ENCODE measurements at regions not wholly inside any gene's neighbourhood (a gene's known extent, or its start where the extent isn't known, plus 50 kb on each side); places are given as distances from the start of the nearest gene placed in this dataset.

DNA sequence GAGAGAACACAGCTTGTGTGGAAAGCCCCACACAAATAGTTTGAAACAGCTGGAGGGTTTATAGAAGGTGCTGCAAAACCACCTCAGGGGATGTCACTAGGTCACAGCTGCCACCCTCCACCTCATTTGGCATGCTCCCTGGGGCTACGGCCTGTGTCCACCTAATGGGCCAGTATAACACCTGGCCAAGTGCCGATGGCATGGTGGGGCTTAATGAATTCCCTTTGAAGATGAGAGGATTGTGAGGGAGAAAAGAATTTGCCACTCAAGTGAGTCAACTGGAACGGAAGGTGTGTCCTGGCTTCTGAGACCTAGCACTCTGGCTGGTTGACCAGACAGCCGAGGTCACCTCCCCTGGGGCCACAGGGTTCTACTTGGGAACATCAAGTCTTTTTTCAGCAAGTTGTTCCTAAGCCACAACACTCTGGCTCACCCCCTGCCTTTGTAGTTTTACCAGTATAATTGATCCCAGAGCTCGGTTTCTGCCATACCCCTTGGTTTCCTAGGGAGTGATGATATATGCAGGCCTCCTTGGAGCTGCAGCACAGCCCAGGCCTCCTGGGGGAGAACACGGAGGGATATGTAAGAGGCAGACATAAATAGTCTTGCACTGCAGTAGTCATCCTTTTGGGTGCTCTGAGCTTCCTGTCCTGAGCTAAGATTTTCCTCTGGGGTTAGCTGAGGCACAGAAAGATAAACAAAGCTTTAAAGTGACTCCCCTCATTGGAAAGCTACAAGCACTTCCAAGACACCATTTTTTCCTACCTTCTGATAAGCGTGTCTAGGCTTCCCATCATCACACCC is 178.2 kb upstream of the LPP start:
- Histone ChIP-seq H3K36me3 (ENCODE audit: insufficient read depth, low read length) (no peaks in the 10 kb centered on the region), H3K9ac (ENCODE audit: low read depth, low read length) (no peak overlapping the region), H3K4me1 (ENCODE audit: insufficient read depth, low read length) (no peaks in the 10 kb centered on the region), H3K9me3 (ENCODE audit: control insufficient read depth, insufficient read depth, low read length) (no peaks in the 10 kb centered on the region; the same call in 1 of the 2 replicates)

DNA sequence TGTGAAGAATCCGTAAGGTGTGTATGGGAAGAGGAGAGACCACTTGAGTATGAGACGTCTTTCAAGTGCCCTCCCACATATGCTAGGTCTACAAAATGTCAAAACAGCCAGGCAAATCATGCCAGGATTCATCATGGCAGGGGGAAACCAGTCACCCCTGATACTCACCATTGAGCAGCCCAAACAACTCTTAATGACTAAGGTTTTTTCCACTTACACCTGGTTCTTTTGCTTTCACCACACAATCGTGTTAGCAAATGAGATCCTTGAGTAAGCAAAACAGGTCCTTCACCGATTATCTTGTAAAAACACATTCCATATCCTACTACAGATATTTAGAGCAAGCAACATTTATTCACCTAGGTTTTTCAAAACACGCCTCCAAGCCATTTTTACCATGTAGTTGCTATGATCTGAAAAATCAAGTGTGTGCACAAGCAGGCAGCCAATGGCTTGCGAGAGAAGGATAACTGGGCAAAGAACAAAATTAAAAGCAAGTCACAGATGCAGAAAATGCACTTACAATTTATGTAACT is 177.5 kb upstream of the LPP start:
- no peaks in the 10 kb centered on the region; the same call in 1 of the 2 replicates for H3K9me3 ChIP-seq (ENCODE audit: control insufficient read depth, insufficient read depth, low read length)
- H3K9ac ChIP-seq (ENCODE audit: low read depth, low read length), result no peak overlapping the region
- no peaks in the 10 kb centered on the region for H3K4me1 ChIP-seq (ENCODE audit: insufficient read depth, low read length)
- no peaks in the 10 kb centered on the region for H3K36me3 ChIP-seq (ENCODE audit: insufficient read depth, low read length)

- H3K9ac ChIP-seq (ENCODE audit: low read depth, low read length), result no peak overlapping the region
- H3K36me3 ChIP-seq (ENCODE audit: insufficient read depth, low read length), result no peaks in the 10 kb centered on the region
- H3K9me3 ChIP-seq (ENCODE audit: control insufficient read depth, insufficient read depth, low read length), result no peaks in the 10 kb centered on the region; the same call in 1 of the 2 replicates
- no peaks in the 10 kb centered on the region for H3K4me1 ChIP-seq (ENCODE audit: insufficient read depth, low read length)
These were observed 176.3 kb upstream of the LPP start for GRCh38 chr3:187977659-187978058.

DNA sequence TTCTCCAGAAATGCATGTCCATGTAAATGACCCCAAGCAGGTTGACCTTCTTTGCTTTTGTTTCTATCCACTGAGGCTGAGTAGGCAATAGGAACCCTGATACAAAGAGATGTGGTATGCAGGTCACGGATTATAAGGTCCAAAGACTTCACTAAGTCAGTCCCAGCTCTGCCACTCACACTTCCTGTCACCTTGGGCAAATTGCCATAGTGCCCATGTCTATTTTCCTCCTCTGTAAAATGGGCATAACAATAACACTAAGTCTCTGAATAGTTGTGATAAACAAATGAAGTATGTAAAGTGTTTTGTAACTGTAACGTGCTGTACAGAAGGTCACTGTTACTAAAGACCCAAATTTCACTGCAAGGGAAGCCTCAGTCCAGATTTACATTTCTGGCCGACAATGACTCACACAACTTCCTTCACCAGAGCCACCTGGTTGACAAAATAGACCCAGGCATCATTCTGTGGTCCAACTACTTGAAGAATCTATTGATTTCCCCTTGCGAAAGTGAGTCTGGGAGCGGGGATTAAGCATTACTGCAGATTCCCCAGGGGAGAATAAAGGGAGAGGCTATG is 175.4 kb upstream of the LPP start:
- no peaks in the 10 kb centered on the region for H3K4me1 ChIP-seq (ENCODE audit: insufficient read depth, low read length)
- no peaks in the 10 kb centered on the region for H3K36me3 ChIP-seq (ENCODE audit: insufficient read depth, low read length)
- no peak overlapping the region for H3K9ac ChIP-seq (ENCODE audit: low read depth, low read length)
- H3K9me3 ChIP-seq (ENCODE audit: control insufficient read depth, insufficient read depth, low read length), result no peaks in the 10 kb centered on the region; the same call in 1 of the 2 replicates

- H3K4me1 ChIP-seq (ENCODE audit: insufficient read depth, low read length), result no peaks in the 10 kb centered on the region
- H3K9me3 ChIP-seq (ENCODE audit: control insufficient read depth, insufficient read depth, low read length), result no peaks in the 10 kb centered on the region; the same call in 1 of the 2 replicates
- no peaks in the 10 kb centered on the region for H3K36me3 ChIP-seq (ENCODE audit: insufficient read depth, low read length)
- no peak overlapping the region for H3K9ac ChIP-seq (ENCODE audit: low read depth, low read length)
These were observed 174.4 kb upstream of the LPP start for GRCh38 chr3:187979564-187979963.

GRCh38 chr3:187980861-187981260 is 173.1 kb upstream of the LPP start:
- Histone ChIP-seq H3K4me1 (ENCODE audit: insufficient read depth, low read length) (no peaks in the 10 kb centered on the region), H3K9ac (ENCODE audit: low read depth, low read length) (no peak overlapping the region), H3K9me3 (ENCODE audit: control insufficient read depth, insufficient read depth, low read length) (no peaks in the 10 kb centered on the region; the same call in 1 of the 2 replicates), H3K36me3 (ENCODE audit: insufficient read depth, low read length) (no peaks in the 10 kb centered on the region)

- Histone ChIP-seq H3K9ac (ENCODE audit: low read depth, low read length) (no peak overlapping the region), H3K4me1 (ENCODE audit: insufficient read depth, low read length) (no peaks in the 10 kb centered on the region; the same call in 1 of the 2 replicates), H3K36me3 (ENCODE audit: insufficient read depth, low read length) (no peaks in the 10 kb centered on the region), H3K9me3 (ENCODE audit: control insufficient read depth, insufficient read depth, low read length) (no peaks in the 10 kb centered on the region; the same call in 1 of the 2 replicates)
These were observed 171.8 kb upstream of the LPP start for GRCh38 chr3:187982142-187982541.

DNA sequence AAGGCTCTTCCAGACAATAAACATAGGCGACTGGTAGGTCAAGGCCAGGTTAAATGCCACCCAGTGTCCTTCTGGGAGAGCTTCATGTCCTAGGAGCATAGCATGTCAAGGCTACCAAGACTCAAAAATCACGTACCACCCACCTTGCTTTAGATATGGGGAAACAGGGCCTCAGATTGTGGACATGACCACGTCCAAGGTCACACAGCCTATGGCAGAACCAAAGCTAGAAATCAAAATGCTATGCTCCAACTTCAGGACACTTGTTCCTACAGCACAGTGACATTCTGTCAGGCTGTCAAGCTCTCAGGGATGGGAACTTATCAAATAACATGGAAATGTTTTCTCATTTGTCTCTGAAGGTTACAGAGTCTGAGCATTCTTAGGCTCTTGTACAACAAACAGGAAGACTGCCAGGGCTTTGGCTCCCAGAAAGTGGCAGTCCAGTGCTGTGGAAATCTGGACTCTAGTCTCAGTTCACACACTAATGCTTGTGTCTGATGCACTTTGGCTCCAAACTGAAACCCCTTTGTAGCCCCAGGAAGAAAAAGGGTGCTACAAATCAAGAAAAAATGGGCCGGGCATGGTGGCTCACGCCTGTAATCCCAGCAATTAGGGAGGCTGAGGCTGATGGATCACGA is 170.4 kb upstream of the LPP start:
- no peak overlapping the region for H3K9ac ChIP-seq (ENCODE audit: low read depth, low read length)
- H3K9me3 ChIP-seq (ENCODE audit: control insufficient read depth, insufficient read depth, low read length), result no peaks in the 10 kb centered on the region
- H3K4me1 ChIP-seq (ENCODE audit: insufficient read depth, low read length), result no peaks in the 10 kb centered on the region; the same call in 1 of the 2 replicates
- no peaks in the 10 kb centered on the region for H3K36me3 ChIP-seq (ENCODE audit: insufficient read depth, low read length)

- no peak overlapping the region for H3K9ac ChIP-seq (ENCODE audit: low read depth, low read length)
- peaks cover 3% of the 10 kb centered on the region for H3K4me1 ChIP-seq (ENCODE audit: insufficient read depth, low read length)
- no peaks in the 10 kb centered on the region for H3K36me3 ChIP-seq (ENCODE audit: insufficient read depth, low read length)
- no peaks in the 10 kb centered on the region for H3K9me3 ChIP-seq (ENCODE audit: control insufficient read depth, insufficient read depth, low read length)
These were observed 168.3 kb upstream of the LPP start for GRCh38 chr3:187985647-187986046.

GRCh38 chr3:187986514-187986934 is 167.4 kb upstream of the LPP start:
- Histone ChIP-seq H3K36me3 (ENCODE audit: insufficient read depth, low read length) (no peaks in the 10 kb centered on the region), H3K9me3 (ENCODE audit: control insufficient read depth, insufficient read depth, low read length) (no peaks in the 10 kb centered on the region), H3K9ac (ENCODE audit: low read depth, low read length) (no peak overlapping the region), H3K4me1 (ENCODE audit: insufficient read depth, low read length) (peaks cover 6% of the 10 kb centered on the region)

GRCh38 chr3:187987187-187987586 is 166.8 kb upstream of the LPP start:
- Histone ChIP-seq H3K4me1 (ENCODE audit: insufficient read depth, low read length) (peaks cover 6% of the 10 kb centered on the region), H3K9me3 (ENCODE audit: control insufficient read depth, insufficient read depth, low read length) (no peaks in the 10 kb centered on the region), H3K9ac (ENCODE audit: low read depth, low read length) (no peak overlapping the region), H3K36me3 (ENCODE audit: insufficient read depth, low read length) (no peaks in the 10 kb centered on the region)

GRCh38 chr3:187987924-187988323 is 166.0 kb upstream of the LPP start:
- Histone ChIP-seq H3K4me1 (ENCODE audit: insufficient read depth, low read length) (peaks cover 6% of the 10 kb centered on the region), H3K9ac (ENCODE audit: low read depth, low read length) (no peak overlapping the region), H3K9me3 (ENCODE audit: control insufficient read depth, insufficient read depth, low read length) (no peaks in the 10 kb centered on the region), H3K36me3 (ENCODE audit: insufficient read depth, low read length) (no peaks in the 10 kb centered on the region)

DNA sequence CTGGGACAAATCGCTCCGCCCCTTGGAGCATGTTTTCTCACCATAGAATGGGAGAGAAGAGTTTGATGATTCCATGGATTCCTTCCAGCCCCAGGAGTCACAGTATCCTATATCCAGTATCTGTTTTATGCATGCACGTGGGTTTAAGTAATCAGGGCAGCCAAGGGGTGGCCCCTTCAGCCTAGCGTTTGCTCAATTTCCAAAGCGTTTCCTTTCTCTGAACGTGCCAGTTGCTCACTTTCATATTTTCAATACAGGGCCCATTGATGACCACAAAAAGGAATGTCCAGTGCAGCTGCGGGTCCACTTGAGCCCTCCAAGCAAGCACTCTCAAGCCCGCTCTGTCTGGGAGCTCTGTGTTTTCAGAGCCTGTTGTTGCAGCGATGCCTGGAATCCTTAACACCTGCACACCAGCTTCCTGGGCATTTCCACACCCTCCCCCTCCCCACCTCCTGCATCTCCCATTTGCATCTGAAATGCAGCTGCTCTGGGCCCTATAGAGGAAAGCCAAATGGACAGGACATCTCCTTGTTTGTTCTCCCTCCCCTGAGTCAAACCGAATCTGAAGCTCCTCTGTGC is 164.3 kb upstream of the LPP start:
- peak overlapping the region; percentile 40 for H3K9ac ChIP-seq (ENCODE audit: low read depth, low read length)
- peaks cover 6% of the 10 kb centered on the region for H3K4me1 ChIP-seq (ENCODE audit: insufficient read depth, low read length)
- H3K36me3 ChIP-seq (ENCODE audit: insufficient read depth, low read length), result no peaks in the 10 kb centered on the region

DNA sequence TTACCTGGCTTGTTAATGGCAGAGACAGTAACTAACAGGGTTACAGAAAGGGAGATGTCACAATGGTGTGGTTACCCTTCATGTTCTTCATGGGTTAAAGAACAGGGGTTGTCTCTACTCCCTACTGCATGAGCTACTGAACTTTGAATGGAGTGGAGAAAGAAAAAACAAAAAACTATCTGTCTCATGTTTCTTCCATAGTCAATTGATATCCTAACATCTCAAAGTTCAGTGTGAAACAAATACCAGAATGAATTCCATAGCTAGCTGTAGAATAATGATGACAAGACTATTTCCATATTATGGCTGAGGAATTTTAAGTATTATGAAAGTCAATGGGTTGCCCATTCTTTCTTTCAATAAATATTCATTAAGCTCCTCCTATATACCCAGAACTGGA is 161.3 kb upstream of the LPP start:
- Histone ChIP-seq H3K9ac (ENCODE audit: low read depth, low read length) (no peak overlapping the region), H3K9me3 (ENCODE audit: control insufficient read depth, insufficient read depth, low read length) (no peaks in the 10 kb centered on the region), H3K36me3 (ENCODE audit: insufficient read depth, low read length) (no peaks in the 10 kb centered on the region), H3K4me1 (ENCODE audit: insufficient read depth, low read length) (peaks cover 9% of the 10 kb centered on the region; the same call in 1 of the 2 replicates)

More for the DNA sequence above, 164.3 kb upstream of the LPP start:
- H3K9me3 ChIP-seq (ENCODE audit: control insufficient read depth, insufficient read depth, low read length), result no peaks in the 10 kb centered on the region

All from ES-I3 (cell line).